WTC11 (cell line): ENCODE measurements at regions not wholly inside any gene's neighbourhood (a gene's known extent, or its start where the extent isn't known, plus 50 kb on each side); places are given as distances from the start of the nearest gene placed in this dataset.

ENCODE experiments used
- ATAC-seq: fragments of 200-7000 bp; cut with Tn5 transposase; 2 replicates; pipeline ENCODE4 v1.10.0; 2021; ENCODE audit warnings: mild to moderate bottlenecking, moderate library complexity
- CTCF ChIA-PET: fragments of 300-600 bp; sonication (Branson Sonifier 250); formaldehyde crosslinking; loops from one replicate; lab custom pipeline; 2021; ENCODE audit warnings: antibody characterized with exemption; lab: Charles Lee
- POLR2A ChIA-PET: fragments of 350-600 bp; sonication (Branson Sonifier 250); formaldehyde crosslinking; loops from one replicate; lab custom pipeline; 2021; ENCODE audit warnings: antibody characterized with exemption; lab: Charles Lee
- DNase-seq: peaks from one replicate; pipeline ENCODE4 v3.0.0; 2021; ENCODE audit warnings: low spot score
- H3K27ac Mint-ChIP-seq: 2 replicates; pipeline ENCODE4 v1.8.0; 2021; ENCODE audit warnings: mixed read lengths
- H3K27me3 Mint-ChIP-seq: 2 replicates; pipeline ENCODE4 v1.8.0; 2021; ENCODE audit warnings: low read depth, mild to moderate bottlenecking, moderate library complexity, mixed read lengths
- H3K36me3 Mint-ChIP-seq: 2 replicates; pipeline ENCODE4 v1.8.0; 2021; ENCODE audit warnings: mixed read lengths
- H3K4me1 Mint-ChIP-seq: 2 replicates; pipeline ENCODE4 v1.8.0; 2022; ENCODE audit warnings: mixed read lengths
- H3K4me3 Mint-ChIP-seq: 2 replicates; pipeline ENCODE4 v1.8.0; 2021; ENCODE audit warnings: mild to moderate bottlenecking, moderate library complexity, mixed read lengths
- H3K9me3 Mint-ChIP-seq: 2 replicates; pipeline ENCODE4 v1.8.0; 2021; ENCODE audit warnings: mixed read lengths
- AFF4 ChIP-seq: sonication (generic); formaldehyde crosslinking; IDR thresholded peaks from 2 replicates; pipeline ENCODE4 v1.8.1; 2023; ENCODE audit warnings: mild to moderate bottlenecking, missing genetic modification reagents, borderline replicate concordance
- ATF2 ChIP-seq: sonication (generic); formaldehyde crosslinking; IDR thresholded peaks from 2 replicates; pipeline ENCODE4 v1.8.1; 2022; ENCODE audit warnings: low read depth, missing genetic modification reagents, borderline replicate concordance
- E2F4 ChIP-seq: sonication (generic); formaldehyde crosslinking; IDR thresholded peaks from 2 replicates; pipeline ENCODE4 v1.8.1; 2022; ENCODE audit warnings: low read depth, mild to moderate bottlenecking, moderate library complexity, missing genetic modification reagents, borderline replicate concordance
- E2F5 ChIP-seq: sonication (generic); formaldehyde crosslinking; IDR thresholded peaks from 2 replicates; pipeline ENCODE4 v1.8.1; 2022; ENCODE audit warnings: mild to moderate bottlenecking, moderate library complexity, missing genetic modification reagents
- ELF4 ChIP-seq: sonication (generic); formaldehyde crosslinking; IDR thresholded peaks from 2 replicates; pipeline ENCODE4 v1.8.1; 2022; ENCODE audit warnings: low read depth, mild to moderate bottlenecking, moderate library complexity, missing genetic modification reagents
- HMGA2 ChIP-seq: fragments of 250-450 bp; sonication (Bioruptor Pico); IDR thresholded peaks from 2 replicates; pipeline ENCODE4 v1.4.0; 2021; ENCODE audit warnings: mild to moderate bottlenecking, moderate library complexity
- IRF1 ChIP-seq: sonication (generic); formaldehyde crosslinking; IDR thresholded peaks from 2 replicates; pipeline ENCODE4 v1.8.0; 2023; ENCODE audit warnings: missing genetic modification reagents
- MLX ChIP-seq: sonication (generic); formaldehyde crosslinking; IDR thresholded peaks from 2 replicates; pipeline ENCODE4 v1.8.1; 2023; ENCODE audit warnings: mild to moderate bottlenecking, missing genetic modification reagents, moderate library complexity
- NFYB ChIP-seq: sonication (generic); formaldehyde crosslinking; conservative IDR thresholded peaks from 2 replicates; pipeline ENCODE4 v1.8.0; 2022; ENCODE audit warnings: low read depth, missing genetic modification reagents
- NR1H2 ChIP-seq: sonication (generic); formaldehyde crosslinking; IDR thresholded peaks from 2 replicates; pipeline ENCODE4 v1.9.0; 2021; ENCODE audit warnings: mild to moderate bottlenecking, moderate library complexity, missing genetic modification reagents
- PRDM15 ChIP-seq: sonication (generic); formaldehyde crosslinking; IDR thresholded peaks from 2 replicates; pipeline ENCODE4 v1.8.0; 2022; ENCODE audit warnings: missing genetic modification reagents
- PRRX2 ChIP-seq: fragments of 250-450 bp; sonication (Bioruptor Pico); IDR thresholded peaks from 2 replicates; pipeline ENCODE4 v1.8.0; 2021; ENCODE audit warnings: mild to moderate bottlenecking
- TEAD4 ChIP-seq: sonication (generic); formaldehyde crosslinking; IDR thresholded peaks from 2 replicates; pipeline ENCODE4 v1.8.0; 2022; ENCODE audit warnings: mild to moderate bottlenecking, missing genetic modification reagents
- ZNF219 ChIP-seq: sonication (generic); formaldehyde crosslinking; IDR thresholded peaks from 2 replicates; pipeline ENCODE4 v1.8.0; 2023; ENCODE audit warnings: missing genetic modification reagents, mild to moderate bottlenecking, borderline replicate concordance
- ZNF232 ChIP-seq: sonication (generic); formaldehyde crosslinking; IDR thresholded peaks from 2 replicates; pipeline ENCODE4 v1.8.0; 2022; ENCODE audit warnings: mild to moderate bottlenecking, missing genetic modification reagents
- ZNF263 ChIP-seq: sonication (generic); formaldehyde crosslinking; IDR thresholded peaks from 2 replicates; pipeline ENCODE4 v1.8.1; 2022; ENCODE audit warnings: low read depth, mild to moderate bottlenecking, moderate library complexity, missing genetic modification reagents
- ZNF532 ChIP-seq: fragments of 250-450 bp; sonication (Bioruptor Pico); IDR thresholded peaks from 2 replicates; pipeline ENCODE4 v1.9.0; 2021; ENCODE audit warnings: mild to moderate bottlenecking, borderline replicate concordance
- ZNF671 ChIP-seq: fragments of 250-450 bp; sonication (Bioruptor Pico); IDR thresholded peaks from 2 replicates; pipeline ENCODE4 v1.8.0; 2021; ENCODE audit warnings: mild to moderate bottlenecking

GRCh38 chr12:5364036-5364770 lies 67.7 kb upstream of the NTF3 start (continued):
- TF ChIP-seq PRDM15: no peak
- TF ChIP-seq MLX (CRISPR knock-in tag): no peak
- no peak for TF ChIP-seq ZNF532
- TF ChIP-seq, all 79 proteins: peak for 0

GRCh38 chr12:5369298-5369697 lies 62.6 kb upstream of the NTF3 start:
- peaks cover 7% of the 10 kb centered on the region for H3K4me1 Mint-ChIP-seq
- no peak overlapping the region for H3K4me3 Mint-ChIP-seq
- no peak overlapping the region for H3K27ac Mint-ChIP-seq
- DNase-seq (no peak), ATAC-seq (no peak)
- H3K27me3 Mint-ChIP-seq: no peaks in the 10 kb centered on the region; the same call in 1 of the 2 replicates
- no peaks in the 10 kb centered on the region for H3K36me3 Mint-ChIP-seq
- CTCF ChIA-PET: no interaction called here
- POLR2A ChIA-PET: no interaction called here
- H3K9me3 Mint-ChIP-seq: peaks cover 9% of the 10 kb centered on the region
- TF ChIP-seq ZNF263 (CRISPR knock-in tag) (no peak), IRF1 (no peak), TEAD4 (CRISPR knock-in tag) (no peak), ZNF232 (no peak), AFF4 (CRISPR knock-in tag) (no peak), NFYB (CRISPR knock-in tag) (no peak), E2F5 (CRISPR knock-in tag) (no peak), ATF2 (CRISPR knock-in tag) (no peak), ZNF671 (CRISPR knock-in tag) (no peak), PRRX2 (no peak), ELF4 (CRISPR knock-in tag) (no peak), NR1H2 (no peak), E2F4 (CRISPR knock-in tag) (no peak), HMGA2 (CRISPR knock-in tag) (no peak), ZNF219 (CRISPR knock-in tag) (no peak)
